Mesendoderm (in vitro differentiated cells): ENCODE measurements at regions not wholly inside any gene's neighbourhood (a gene's known extent, or its start where the extent isn't known, plus 50 kb on each side); places are given as distances from the start of the nearest gene placed in this dataset.

Experiments used
- DNase-seq: peaks from one replicate; pipeline ENCODE4 v3.0.0; 2013
- H2AK5ac ChIP-seq: 2 replicates; pipeline ENCODE4 v1.6.1; 2013; ENCODE audit warnings: low read length, inconsistent platforms
- H2BK120ac ChIP-seq: 2 replicates; pipeline ENCODE4 v1.6.1; 2013; ENCODE audit warnings: low read depth, mild to moderate bottlenecking, low read length, moderate library complexity, mixed read lengths
- H2BK15ac ChIP-seq: replicated peaks from 2 replicates; pipeline ENCODE4 v1.6.1; 2013; ENCODE audit warnings: low read depth, mild to moderate bottlenecking, moderate library complexity
- H2BK5ac ChIP-seq: 2 replicates; pipeline ENCODE4 v1.6.1; 2013; ENCODE audit warnings: low read length, inconsistent platforms
- H3K18ac ChIP-seq: 2 replicates; pipeline ENCODE4 v1.6.1; 2013; ENCODE audit warnings: mild to moderate bottlenecking, low read length, mixed read lengths
- H3K23ac ChIP-seq: one replicate; pipeline ENCODE4 v1.6.1; 2013; ENCODE audit warnings: low read length
- H3K27ac ChIP-seq: 2 replicates; pipeline ENCODE4 v1.5.1; 2013; ENCODE audit warnings: low read depth, mild to moderate bottlenecking, inconsistent platforms, low read length, moderate library complexity
- H3K27me3 ChIP-seq: 2 replicates; pipeline ENCODE4 v1.6.1; 2013; ENCODE audit warnings: low read length, control low read depth, mild to moderate bottlenecking, inconsistent platforms; ENCODE audit not compliant: insufficient read depth, poor library complexity
- H3K36me3 ChIP-seq: 2 replicates; pipeline ENCODE4 v1.6.1; 2013; ENCODE audit warnings: low read length, inconsistent platforms; ENCODE audit not compliant: control insufficient read depth, insufficient read depth
- H3K4ac ChIP-seq: one replicate; pipeline ENCODE4 v1.6.1; 2013; ENCODE audit warnings: low read depth, mild to moderate bottlenecking, low read length, moderate library complexity
- H3K4me1 ChIP-seq: 2 replicates; pipeline ENCODE4 v1.6.1; 2013; ENCODE audit warnings: low read depth, low read length, inconsistent platforms; ENCODE audit not compliant: control insufficient read depth
- H3K4me2 ChIP-seq: 2 replicates; pipeline ENCODE4 v1.6.1; 2013; ENCODE audit warnings: low read length
- H3K4me3 ChIP-seq: 2 replicates; pipeline ENCODE4 v1.5.1; 2013; ENCODE audit warnings: mild to moderate bottlenecking, low read length
- H3K56ac ChIP-seq: one replicate; pipeline ENCODE4 v1.6.1; 2013; ENCODE audit warnings: low read length
- H3K79me1 ChIP-seq: 2 replicates; pipeline ENCODE4 v1.6.1; 2013; ENCODE audit warnings: low read length, inconsistent platforms
- H3K79me2 ChIP-seq: 2 replicates; pipeline ENCODE4 v1.6.1; 2013; ENCODE audit warnings: mild to moderate bottlenecking, low read length; ENCODE audit not compliant: control insufficient read depth, insufficient read depth
- H3K9ac ChIP-seq: 2 replicates; pipeline ENCODE4 v1.6.1; 2013; ENCODE audit warnings: low read length, inconsistent platforms
- H4K5ac ChIP-seq: one replicate; pipeline ENCODE4 v1.6.1; 2013; ENCODE audit warnings: low read length
- H4K8ac ChIP-seq: one replicate; pipeline ENCODE4 v1.6.1; 2013; ENCODE audit warnings: low read depth, mild to moderate bottlenecking, control low read depth, low read length, moderate library complexity
- WGBS: extraction: QIAGEN DNeasy Blood & Tissue Kit; methylation state at CpG from one replicate; pipeline ENCODE4 v1.1.7; 2013; ENCODE audit warnings: low lambda C conversion rate, missing lambda C conversion rate; ENCODE audit not compliant: insufficient coverage; ENCODE audit errors: extremely low coverage; 5-methylcytosine and 5-hydroxymethylcytosine counted together

DNA sequence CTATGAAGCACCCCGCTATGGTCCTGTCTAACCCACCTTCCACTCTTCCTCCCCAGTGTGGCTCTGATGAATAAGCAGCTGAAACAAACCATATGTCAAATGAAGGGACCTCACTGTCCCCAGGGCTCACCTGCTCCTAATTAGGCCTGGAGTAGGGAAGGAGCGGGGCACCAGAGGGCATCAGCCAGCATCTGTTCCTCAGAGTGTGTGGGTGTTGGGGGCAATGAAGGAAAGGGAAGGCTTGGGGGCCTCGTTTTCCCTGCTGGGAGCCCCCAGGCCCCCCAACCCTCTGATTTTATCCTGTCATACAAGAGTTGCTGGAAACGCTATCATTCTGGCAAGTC lies 274.7 kb downstream of the HAUS1 start:
- no peak overlapping the region for H3K4me2 ChIP-seq
- H2BK15ac ChIP-seq, result no peak overlapping the region
- no peaks in the 10 kb centered on the region for H3K79me1 ChIP-seq
- H3K4me3 ChIP-seq, result no peak overlapping the region
- H3K4ac ChIP-seq, result no peak overlapping the region
- no peak overlapping the region for H2AK5ac ChIP-seq
- no peaks in the 10 kb centered on the region for H3K4me1 ChIP-seq
- H3K27ac ChIP-seq, result no peak overlapping the region
- H2BK5ac ChIP-seq, result no peak overlapping the region
- no peak overlapping the region for H3K9ac ChIP-seq
- no peaks in the 10 kb centered on the region for H3K36me3 ChIP-seq
- H3K79me2 ChIP-seq, result no peaks in the 10 kb centered on the region
- no peak overlapping the region for H4K5ac ChIP-seq
- H3K18ac ChIP-seq, result no peak overlapping the region
- WGBS, result no CpG with 5 or more reads among the region's 4 CpGs
- H3K27me3 ChIP-seq, result no peaks in the 10 kb centered on the region
- no peak overlapping the region for H3K56ac ChIP-seq
- no peak for DNase-seq
- H2BK120ac ChIP-seq, result no peak overlapping the region
- H4K8ac ChIP-seq, result no peak overlapping the region
- H3K23ac ChIP-seq, result no peak overlapping the region

DNA sequence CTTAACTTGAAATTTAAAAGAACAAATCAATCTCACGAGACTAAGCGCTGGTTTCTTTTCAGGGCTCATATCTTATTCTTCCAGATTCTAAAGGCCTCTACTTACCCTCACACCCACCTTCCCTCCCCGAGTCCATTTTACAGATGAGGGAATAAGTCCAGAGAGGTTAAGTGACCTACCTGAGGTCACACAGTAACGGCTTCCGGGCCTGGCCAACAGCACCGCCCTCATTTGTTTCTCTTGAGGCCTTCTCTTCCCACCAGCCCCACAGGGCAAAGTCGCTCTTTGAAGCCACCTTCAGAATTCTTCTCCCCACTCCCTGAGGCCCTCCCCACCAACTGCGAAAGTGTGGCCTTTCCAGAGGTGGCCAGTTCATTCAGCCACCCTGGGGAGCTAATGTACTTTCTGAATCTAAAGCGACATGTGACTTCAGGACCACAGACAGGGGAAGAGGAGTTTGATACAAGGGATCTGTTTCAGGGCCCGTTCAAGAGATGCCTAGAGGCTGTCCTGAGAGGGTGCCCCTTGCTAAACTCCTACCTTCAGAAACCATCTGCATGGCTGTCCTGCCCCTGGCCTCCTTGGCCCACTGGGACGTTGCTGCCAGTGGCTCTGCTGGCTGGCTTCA lies 275.3 kb downstream of the HAUS1 start:
- H3K9ac ChIP-seq, result no peak overlapping the region
- no peak overlapping the region for H3K18ac ChIP-seq

DNA sequence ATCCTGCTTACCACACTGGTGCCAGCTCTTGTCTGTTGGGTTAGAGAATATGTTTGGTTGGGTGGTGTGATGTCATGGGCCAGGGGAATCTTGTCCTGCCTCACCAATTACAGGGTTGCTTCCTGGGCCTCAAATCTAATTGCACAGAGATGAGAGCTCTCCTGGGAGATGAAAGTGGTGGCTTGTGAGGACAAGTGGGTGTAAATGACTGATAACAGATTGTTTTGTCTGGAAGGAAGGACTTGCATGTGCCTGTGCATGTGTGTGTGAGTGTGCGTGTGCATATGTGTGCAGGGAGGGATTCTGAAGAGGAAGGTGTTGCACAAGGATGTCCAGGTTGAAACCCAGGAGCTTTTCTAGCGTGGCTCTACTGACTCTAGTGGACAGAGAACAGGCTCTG lies 271.9 kb downstream of the LOXHD1 start:
- H2BK15ac ChIP-seq, result no peak overlapping the region
- H3K79me2 ChIP-seq, result no peaks in the 10 kb centered on the region
- no peak overlapping the region for H3K4me3 ChIP-seq
- no peak overlapping the region for H3K27ac ChIP-seq
- H3K9ac ChIP-seq, result no peak overlapping the region
- H3K27me3 ChIP-seq, result no peaks in the 10 kb centered on the region
- H3K4ac ChIP-seq, result no peak overlapping the region
- no peak overlapping the region for H2BK120ac ChIP-seq
- H3K36me3 ChIP-seq, result no peaks in the 10 kb centered on the region
- no peak for DNase-seq
- H3K18ac ChIP-seq, result no peak overlapping the region
- no CpG with 5 or more reads among the region's 2 CpGs for WGBS
- H2AK5ac ChIP-seq, result no peak overlapping the region
- H3K23ac ChIP-seq, result no peak overlapping the region
- no peak overlapping the region for H3K4me2 ChIP-seq
- H3K79me1 ChIP-seq, result no peaks in the 10 kb centered on the region
- H4K5ac ChIP-seq, result no peak overlapping the region
- no peak overlapping the region for H4K8ac ChIP-seq
- no peak overlapping the region for H2BK5ac ChIP-seq
- no peak overlapping the region for H3K56ac ChIP-seq
- H3K4me1 ChIP-seq, result no peaks in the 10 kb centered on the region

More for the DNA sequence above, 275.3 kb downstream of the HAUS1 start:
- Histone ChIP-seq H3K4me2 (no peak overlapping the region), H2BK15ac (no peak overlapping the region), H4K5ac (no peak overlapping the region), H3K4me1 (no peaks in the 10 kb centered on the region), H3K4me3 (no peak overlapping the region), H2BK5ac (no peak overlapping the region), H3K23ac (no peak overlapping the region), H3K56ac (no peak overlapping the region), H3K27ac (no peak overlapping the region), H3K27me3 (no peaks in the 10 kb centered on the region), H3K79me2 (no peaks in the 10 kb centered on the region), H3K4ac (no peak overlapping the region), H4K8ac (no peak overlapping the region), H2BK120ac (no peak overlapping the region), H2AK5ac (no peak overlapping the region), H3K79me1 (no peaks in the 10 kb centered on the region), H3K36me3 (no peaks in the 10 kb centered on the region)
- DNase-seq, result no peak
- WGBS, result no CpG with 5 or more reads among the region's 11 CpGs

DNA sequence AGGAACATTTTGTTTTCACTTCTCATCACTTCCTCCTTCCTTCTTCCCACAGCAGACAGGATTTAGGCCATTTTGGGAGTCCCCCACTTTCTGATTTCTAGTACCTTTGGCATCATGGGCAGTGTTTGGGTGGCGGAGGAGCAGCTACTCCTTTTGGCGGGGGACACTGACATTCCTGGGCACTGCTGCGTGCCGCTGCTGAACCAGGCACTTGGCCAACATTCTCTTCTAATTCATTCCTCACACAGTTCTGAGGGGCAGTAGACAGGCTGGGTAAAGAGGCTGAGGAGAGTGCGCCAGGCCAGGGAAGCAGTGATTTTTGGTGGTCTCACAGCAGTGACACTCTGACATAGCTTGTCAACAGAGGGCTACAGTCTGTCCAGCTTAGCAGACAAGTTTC lies 270.2 kb downstream of the LOXHD1 start:
- H3K23ac ChIP-seq, result no peak overlapping the region
- H4K8ac ChIP-seq, result no peak overlapping the region
- no peak overlapping the region for H2BK15ac ChIP-seq
- H2BK5ac ChIP-seq, result no peak overlapping the region
- no peak for DNase-seq
- no peaks in the 10 kb centered on the region for H3K79me1 ChIP-seq
- H3K4me3 ChIP-seq, result no peak overlapping the region
- no peak overlapping the region for H3K9ac ChIP-seq
- H3K4ac ChIP-seq, result no peak overlapping the region
- H2AK5ac ChIP-seq, result no peak overlapping the region
- no peaks in the 10 kb centered on the region for H3K79me2 ChIP-seq
- no peaks in the 10 kb centered on the region for H3K27me3 ChIP-seq
- H3K56ac ChIP-seq, result no peak overlapping the region
- H3K18ac ChIP-seq, result no peak overlapping the region
- H3K27ac ChIP-seq, result no peak overlapping the region
- no peak overlapping the region for H4K5ac ChIP-seq
- no peak overlapping the region for H3K4me2 ChIP-seq
- no peak overlapping the region for H2BK120ac ChIP-seq
- no peaks in the 10 kb centered on the region for H3K36me3 ChIP-seq
- no peaks in the 10 kb centered on the region for H3K4me1 ChIP-seq
- no CpG with 5 or more reads among the region's 5 CpGs for WGBS

DNA sequence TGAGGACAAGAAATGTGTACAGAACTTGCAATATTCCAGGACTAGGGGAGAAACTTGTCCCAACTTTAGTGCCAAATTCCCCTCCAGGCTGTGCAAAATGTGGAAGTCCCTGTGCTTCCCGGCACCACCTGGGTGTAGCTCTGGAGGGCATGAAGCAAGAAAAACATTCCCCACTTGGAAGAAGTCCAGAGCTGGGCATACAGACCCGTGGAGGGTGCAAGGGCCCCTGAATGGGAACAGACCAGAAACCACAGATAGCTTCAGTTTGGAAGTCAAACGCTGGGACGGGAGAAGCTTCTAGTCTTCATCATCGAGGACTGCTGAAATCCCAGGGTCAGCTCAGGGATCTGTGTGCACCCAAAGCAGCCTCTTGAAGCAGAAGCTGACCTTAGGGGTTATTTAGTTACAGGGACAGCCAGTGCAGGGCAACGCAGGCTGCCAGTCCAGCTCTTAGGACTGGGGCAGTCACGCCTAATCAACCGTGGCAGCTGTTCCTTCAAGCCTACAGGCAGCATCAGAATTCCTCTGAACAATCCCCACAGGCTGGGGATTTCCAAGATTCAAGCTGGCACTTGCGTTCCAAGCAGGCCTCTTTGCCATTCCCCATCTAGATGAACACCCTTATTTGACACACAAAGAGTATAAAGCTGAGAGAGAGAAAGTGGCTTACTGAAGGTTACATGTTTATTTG lies 269.4 kb downstream of the LOXHD1 start:
- H3K79me2 ChIP-seq, result no peaks in the 10 kb centered on the region
- H3K4me3 ChIP-seq, result no peak overlapping the region
- no peak overlapping the region for H3K56ac ChIP-seq
- no peak overlapping the region for H3K23ac ChIP-seq
- no peak overlapping the region for H4K5ac ChIP-seq
- WGBS, result no CpG with 5 or more reads among the region's 9 CpGs
- no peaks in the 10 kb centered on the region for H3K36me3 ChIP-seq
- H3K4me1 ChIP-seq, result no peaks in the 10 kb centered on the region
- no peak for DNase-seq
- H2AK5ac ChIP-seq, result no peak overlapping the region
- no peak overlapping the region for H2BK5ac ChIP-seq
- no peaks in the 10 kb centered on the region for H3K27me3 ChIP-seq
- H4K8ac ChIP-seq, result no peak overlapping the region
- no peak overlapping the region for H3K9ac ChIP-seq
- H2BK15ac ChIP-seq, result no peak overlapping the region
- no peak overlapping the region for H2BK120ac ChIP-seq
- no peak overlapping the region for H3K4ac ChIP-seq
- H3K27ac ChIP-seq, result no peak overlapping the region
- H3K4me2 ChIP-seq, result no peak overlapping the region
- H3K18ac ChIP-seq, result no peak overlapping the region
- no peaks in the 10 kb centered on the region for H3K79me1 ChIP-seq

DNA sequence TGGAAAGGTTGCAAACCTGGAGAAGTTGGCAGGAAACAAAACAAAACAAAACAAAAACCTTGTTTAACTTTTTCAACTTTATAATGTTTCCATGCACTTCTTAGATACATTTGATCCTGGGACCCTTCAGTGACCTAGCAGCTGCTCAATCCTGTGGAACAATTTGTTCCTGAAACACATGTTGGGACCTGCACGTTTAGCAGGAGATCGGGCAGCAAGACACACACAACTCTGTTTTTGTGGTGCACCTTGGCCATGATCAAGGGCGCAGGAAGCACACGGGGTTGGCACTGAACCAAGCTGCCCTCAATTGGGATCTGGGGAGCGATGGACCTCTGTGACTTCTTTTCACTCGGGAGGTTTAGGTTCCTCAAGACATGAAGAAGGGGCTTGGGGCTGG lies 268.7 kb downstream of the LOXHD1 start:
- no CpG with 5 or more reads among the region's 6 CpGs for whole genome bisulfite sequencing
- no peak overlapping the region for H3K9ac ChIP-seq
- no peak overlapping the region for H4K5ac ChIP-seq
- peak overlapping the region; percentile 25 for H3K56ac ChIP-seq
- no peak overlapping the region for H4K8ac ChIP-seq
- H2AK5ac ChIP-seq, result no peak overlapping the region
- no peaks in the 10 kb centered on the region for H3K79me2 ChIP-seq
- H3K4me2 ChIP-seq, result no peak overlapping the region
- H3K18ac ChIP-seq, result no peak overlapping the region
- H2BK15ac ChIP-seq, result no peak overlapping the region
- H3K4me1 ChIP-seq, result no peaks in the 10 kb centered on the region
- H3K4me3 ChIP-seq, result no peak overlapping the region
- no peaks in the 10 kb centered on the region for H3K27me3 ChIP-seq
- H3K23ac ChIP-seq, result no peak overlapping the region
- H3K36me3 ChIP-seq, result no peaks in the 10 kb centered on the region
- H2BK120ac ChIP-seq, result no peak overlapping the region
- no peak overlapping the region for H2BK5ac ChIP-seq
- no peaks in the 10 kb centered on the region for H3K79me1 ChIP-seq
- H3K4ac ChIP-seq, result no peak overlapping the region
- no peak overlapping the region for H3K27ac ChIP-seq
- no peak for DNase-seq
